ENCODE measurements at regions not wholly inside any gene's neighbourhood (a gene's known extent, or its start where the extent isn't known, plus 50 kb on each side); places are given as distances from the start of the nearest gene placed in this dataset.
"Not testable (repeated sequence)": the region's sequence is repeated elsewhere in the genome, so short reads cannot be mapped to it uniquely, and the experiment has no call there.

DNA sequence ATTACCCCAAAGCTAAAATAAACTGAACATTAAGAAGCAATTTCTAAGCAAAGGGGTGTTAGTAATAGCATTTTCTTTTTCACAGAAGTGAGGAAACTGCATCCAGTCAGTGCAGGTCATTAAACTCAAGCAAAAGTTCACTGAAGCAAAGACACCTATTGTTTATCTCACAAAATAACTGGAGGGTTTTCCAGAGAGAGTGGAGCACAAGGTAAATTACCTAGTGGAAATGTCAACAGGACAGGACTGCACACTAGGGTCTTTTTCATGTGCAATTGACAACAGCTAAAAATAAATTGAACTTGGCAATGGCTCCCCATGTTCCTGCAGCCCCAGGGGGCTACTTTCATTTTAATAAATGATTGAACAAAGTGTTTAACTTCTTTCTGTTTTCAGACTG lies 742.0 kb downstream of the GALC start:
- intact Hi-C loops (cut with DNase I): no loop called here
- no peak overlapping the region for H3K27ac ChIP-seq
- no peaks in the 10 kb centered on the region for H3K36me3 ChIP-seq (replicated peaks in 1 of 2; ENCODE audit: insufficient read depth in 1 of 2, low read depth in 2 of 2)
- no peaks in the 10 kb centered on the region for H3K27me3 ChIP-seq
- peaks cover 7% of the 10 kb centered on the region for H3K4me1 ChIP-seq
- no peak overlapping the region for H3K4me3 ChIP-seq
- DNase-seq (no peak), ATAC-seq (no peak)
- TF ChIP-seq POLR2A (IDR thresholded peaks at IDR 0.05) (no peak), CTCF (IDR thresholded peaks at IDR 0.05) (no peak)
- H3K9me3 ChIP-seq: no peaks in the 10 kb centered on the region

DNA sequence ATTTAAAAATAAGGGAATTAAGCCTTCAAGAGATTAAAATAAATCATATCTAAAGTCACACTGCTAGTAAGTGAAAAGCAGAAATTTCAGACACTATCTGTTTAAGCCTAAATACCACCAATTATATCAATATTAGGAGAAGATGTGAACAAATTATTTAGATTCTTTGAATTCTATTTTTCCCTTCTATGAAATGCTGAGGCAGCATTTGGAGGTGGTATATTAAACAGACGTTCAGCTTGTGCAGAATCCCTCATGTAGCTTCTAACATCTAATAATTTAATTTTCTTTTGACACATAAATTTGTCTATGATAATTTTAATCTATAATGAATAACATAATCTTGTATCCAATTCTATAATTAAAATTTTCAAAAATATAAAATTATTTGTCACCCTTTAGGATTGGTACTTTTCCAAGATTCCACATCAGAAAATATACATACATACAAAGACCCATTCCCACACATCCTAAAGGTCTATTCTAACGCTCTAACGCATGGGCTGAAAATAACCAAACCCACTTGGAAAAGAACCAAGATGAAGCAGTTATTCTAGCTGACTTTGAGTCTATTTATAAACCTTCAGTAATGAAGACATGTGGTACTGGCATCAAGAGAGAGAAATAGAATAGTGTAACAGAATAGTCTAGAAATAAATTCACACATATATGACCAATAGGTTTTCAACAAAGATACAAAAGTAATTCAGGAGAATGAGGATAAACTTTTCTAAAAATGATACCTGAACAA lies 751.8 kb downstream of the GALC start:
- H3K36me3 ChIP-seq (replicated peaks in 1 of 2; ENCODE audit: insufficient read depth in 1 of 2, low read depth in 2 of 2): no peaks in the 10 kb centered on the region
- no peaks in the 10 kb centered on the region for H3K4me1 ChIP-seq
- H3K4me3 ChIP-seq: no peak overlapping the region
- DNase-seq (no peak), ATAC-seq (no peak)
- TF ChIP-seq CTCF (IDR thresholded peaks at IDR 0.05) (no peak), POLR2A (IDR thresholded peaks at IDR 0.05) (no peak)
- no peaks in the 10 kb centered on the region for H3K9me3 ChIP-seq
- 84 to 88% methylated on average over 3 of the region's 3 CpGs for WGBS, 2 donors
- H3K27me3 ChIP-seq: no peaks in the 10 kb centered on the region
- intact Hi-C loops (cut with DNase I): no loop called here
- no peak overlapping the region for H3K27ac ChIP-seq

GRCh38 chr14:87240319-87240718 lies 752.7 kb downstream of the GALC start:
- H3K4me1 ChIP-seq; H3K4me3 ChIP-seq; intact Hi-C loops (cut with DNase I); H3K27ac ChIP-seq; H3K27me3 ChIP-seq; H3K9me3 ChIP-seq; ATAC-seq; H3K36me3 ChIP-seq (replicated peaks in 1 of 2; ENCODE audit: insufficient read depth in 1 of 2, low read depth in 2 of 2); DNase-seq: not testable (repeated sequence)
- 59 to 67% methylated on average over 5 of the region's 5 CpGs for WGBS, 2 donors

DNA sequence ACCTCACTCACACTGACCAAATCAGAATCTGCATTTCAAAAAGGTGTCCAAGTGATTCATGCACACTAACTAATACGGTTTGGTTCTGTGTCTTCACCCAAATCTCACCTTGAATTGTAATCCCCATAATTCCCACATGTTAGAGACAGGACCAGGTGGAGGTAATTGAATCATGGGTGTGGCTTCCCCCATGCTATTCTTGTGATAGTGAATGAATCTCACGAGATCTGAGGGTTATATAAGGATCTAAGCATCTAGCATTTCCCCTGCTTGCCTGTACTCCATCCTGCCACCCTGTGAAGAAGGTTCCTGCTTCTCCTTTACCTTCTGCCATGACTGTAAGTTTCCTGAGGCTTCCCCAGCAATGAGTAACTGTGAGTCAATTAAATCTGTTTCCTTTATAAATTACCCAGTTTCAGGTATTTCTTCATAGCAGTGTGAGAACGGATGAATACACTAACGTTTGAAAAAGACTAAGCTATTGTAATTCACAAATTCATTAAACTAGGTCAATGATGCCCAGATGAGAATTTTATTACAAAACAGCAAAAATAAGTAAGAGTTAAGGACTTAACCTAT lies 759.1 kb downstream of the GALC start:
- WGBS, 2 donors: 76 to 78% methylated on average over 4 of the region's 4 CpGs
- no peak for DNase-seq
- intact Hi-C loops (cut with DNase I): no loop called here
- no peaks in the 10 kb centered on the region for H3K36me3 ChIP-seq (replicated peaks in 1 of 2; ENCODE audit: insufficient read depth in 1 of 2, low read depth in 2 of 2)
- H3K4me3 ChIP-seq: no peak overlapping the region
- H3K27ac ChIP-seq: no peak overlapping the region
- H3K4me1 ChIP-seq: no peaks in the 10 kb centered on the region
- H3K9me3 ChIP-seq: no peaks in the 10 kb centered on the region
- ATAC-seq: no peak
- H3K27me3 ChIP-seq: no peaks in the 10 kb centered on the region
- TF ChIP-seq POLR2A (IDR thresholded peaks at IDR 0.05): no peak
- TF ChIP-seq CTCF (IDR thresholded peaks at IDR 0.05): no peak

GRCh38 chr14:87233266-87233665 lies 759.7 kb downstream of the GALC start:
- DNase-seq (no peak), ATAC-seq (no peak)
- no peak overlapping the region for H3K4me3 ChIP-seq
- H3K27ac ChIP-seq: no peak overlapping the region
- no peaks in the 10 kb centered on the region for H3K27me3 ChIP-seq
- no peaks in the 10 kb centered on the region for H3K36me3 ChIP-seq (replicated peaks in 1 of 2; ENCODE audit: insufficient read depth in 1 of 2, low read depth in 2 of 2)
- intact Hi-C loops (cut with DNase I): no loop called here
- no peaks in the 10 kb centered on the region for H3K4me1 ChIP-seq
- TF ChIP-seq CTCF (IDR thresholded peaks at IDR 0.05) (no peak), POLR2A (IDR thresholded peaks at IDR 0.05) (no peak)
- no peaks in the 10 kb centered on the region for H3K9me3 ChIP-seq
- 9 to 11% methylated on average over 2 of the region's 2 CpGs for WGBS, 2 donors

Data from body of pancreas (tissue), 4 donors.